CD1c-positive myeloid dendritic cell (primary cell): ENCODE measurements at regions not wholly inside any gene's neighbourhood (a gene's known extent, or its start where the extent isn't known, plus 50 kb on each side); places are given as distances from the start of the nearest gene placed in this dataset.
"Not testable (repeated sequence)": the region's sequence is repeated elsewhere in the genome, so short reads cannot be mapped to it uniquely, and the experiment has no call there.

Experiments
- DNase-seq: peaks from one replicate; pipeline ENCODE4 v3.0.0-alpha.2; 2016; ENCODE audit errors: extremely low spot score

DNA sequence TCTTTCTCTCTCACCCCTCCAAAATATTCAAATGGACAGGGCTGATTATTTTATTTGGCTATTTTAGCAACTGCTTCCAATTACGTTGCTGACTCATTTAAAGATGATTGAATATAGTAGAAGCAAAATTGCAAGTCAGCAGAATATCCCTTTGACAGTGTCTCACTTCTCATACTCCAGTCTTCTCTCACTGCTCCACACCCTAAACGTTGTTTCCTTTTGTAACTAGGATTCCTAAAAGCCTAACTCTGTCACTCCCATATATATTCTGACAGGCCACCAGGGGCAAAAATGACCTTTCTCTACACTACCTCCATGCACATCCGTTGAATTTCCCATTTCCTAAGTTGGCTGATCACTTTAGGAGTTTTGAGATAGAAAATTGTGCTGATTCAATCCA lies 351.1 kb downstream of the RND3 start:
- DNase-seq, result no peak

DNA sequence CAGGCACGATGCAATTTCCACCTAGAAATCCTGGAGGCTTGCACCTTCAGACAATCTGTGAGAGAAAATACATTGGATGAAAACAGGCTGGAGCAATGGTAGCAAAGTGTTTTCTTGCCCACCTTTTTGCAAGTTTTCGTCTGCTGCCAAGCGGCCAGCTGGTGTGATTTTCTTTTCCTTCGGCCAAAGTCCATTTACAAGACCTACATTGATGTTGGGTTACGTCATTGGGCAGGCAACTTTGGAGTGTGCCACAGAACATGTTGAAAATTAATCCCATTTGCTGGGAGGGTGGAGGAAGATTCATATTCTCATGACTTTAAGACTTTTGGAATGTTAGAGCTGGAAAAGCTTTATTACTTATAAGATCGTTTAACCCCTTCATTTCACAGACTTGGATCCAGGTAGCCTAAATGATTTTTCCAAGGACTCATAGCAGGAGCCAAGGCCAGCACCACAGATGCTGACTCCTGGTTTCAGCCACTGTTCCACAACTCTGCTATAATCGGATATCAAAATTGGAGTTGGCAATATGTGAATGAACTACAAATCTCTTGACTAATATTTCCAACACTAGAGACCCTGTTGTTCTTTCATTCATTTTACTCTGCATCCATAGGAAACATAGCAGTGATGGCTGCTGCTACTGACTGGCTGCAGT lies 352.1 kb downstream of the RND3 start:
- no peak for DNase-seq

DNA sequence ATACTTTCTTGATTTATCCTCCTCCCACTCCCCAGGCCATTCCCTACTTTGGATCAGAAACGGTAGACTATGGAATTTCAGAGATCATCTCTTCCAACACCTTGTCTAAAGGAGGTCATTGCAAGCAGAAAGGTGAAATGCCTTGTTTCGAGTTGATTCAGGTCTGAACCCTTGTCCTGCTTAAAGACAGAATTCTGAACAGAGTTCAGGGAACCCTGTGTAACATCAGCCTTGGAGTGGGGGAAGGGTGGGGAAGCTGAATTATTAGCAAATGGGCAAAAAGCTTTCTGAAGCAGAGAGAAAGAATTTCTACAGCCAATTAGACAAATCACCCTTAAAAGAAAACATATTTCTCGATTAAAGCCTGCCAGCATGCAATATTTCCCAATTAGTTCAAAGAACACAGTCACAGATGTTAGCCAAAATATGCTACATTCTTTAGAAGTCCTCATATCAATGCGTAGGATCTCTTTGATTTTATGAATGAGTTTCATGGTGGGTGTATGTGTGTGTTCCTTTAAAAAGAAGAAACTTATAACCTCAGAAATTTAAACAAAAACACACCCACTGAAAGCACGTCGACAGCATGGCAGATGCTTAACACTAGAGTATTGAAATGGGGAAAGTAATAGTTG lies 353.1 kb downstream of the RND3 start:
- no peak for DNase-seq

DNA sequence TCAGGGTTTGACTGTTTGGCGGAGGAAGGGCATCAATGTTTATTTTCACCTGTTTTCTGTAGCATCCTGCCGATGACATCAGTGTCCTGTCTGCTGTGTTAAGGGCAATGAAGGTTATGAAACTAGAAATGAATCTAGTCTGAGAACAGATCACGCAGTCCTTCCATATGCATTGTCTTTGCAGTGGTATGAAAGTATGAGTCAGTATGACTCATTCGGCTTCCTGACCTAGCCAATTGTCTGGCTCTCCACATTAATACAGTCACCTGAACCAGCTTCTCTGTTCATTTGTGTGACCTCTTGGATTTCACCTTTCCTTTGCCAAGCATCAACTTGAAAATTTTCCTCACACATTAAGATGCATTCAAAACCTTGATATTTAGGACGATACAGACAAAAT lies 353.8 kb downstream of the RND3 start:
- no peak for DNase-seq

DNA sequence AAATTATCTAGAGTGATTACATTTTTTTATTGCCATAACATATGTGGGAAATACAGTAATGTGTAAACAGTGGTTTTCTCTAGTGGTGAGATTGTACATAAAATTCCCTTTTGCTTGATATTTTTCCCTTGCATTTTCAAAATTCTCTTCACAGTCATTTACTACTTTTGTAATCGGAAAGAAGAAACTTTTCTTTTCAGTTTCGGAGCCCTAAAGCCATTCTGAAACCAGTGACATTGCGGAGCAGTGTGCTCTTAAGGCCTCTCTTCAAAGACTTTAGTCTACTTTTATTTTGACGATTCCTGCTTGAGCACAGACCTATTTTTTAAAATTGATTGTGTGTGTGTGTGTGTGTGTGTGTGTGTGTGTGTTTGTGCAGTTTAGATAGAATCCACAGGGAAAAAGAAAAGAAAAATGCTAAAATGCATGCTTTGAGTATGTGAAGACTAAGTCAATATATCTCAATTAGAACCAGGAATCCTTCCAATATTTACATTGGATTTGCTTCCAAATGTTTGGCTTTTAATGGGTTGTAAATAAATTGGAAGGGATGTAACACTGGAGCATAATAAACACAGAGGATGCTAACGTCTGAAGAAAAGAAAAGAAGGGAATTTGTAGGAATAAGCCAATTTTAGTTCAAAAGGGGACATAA lies 357.4 kb downstream of the RND3 start:
- DNase-seq, result no peak

DNA sequence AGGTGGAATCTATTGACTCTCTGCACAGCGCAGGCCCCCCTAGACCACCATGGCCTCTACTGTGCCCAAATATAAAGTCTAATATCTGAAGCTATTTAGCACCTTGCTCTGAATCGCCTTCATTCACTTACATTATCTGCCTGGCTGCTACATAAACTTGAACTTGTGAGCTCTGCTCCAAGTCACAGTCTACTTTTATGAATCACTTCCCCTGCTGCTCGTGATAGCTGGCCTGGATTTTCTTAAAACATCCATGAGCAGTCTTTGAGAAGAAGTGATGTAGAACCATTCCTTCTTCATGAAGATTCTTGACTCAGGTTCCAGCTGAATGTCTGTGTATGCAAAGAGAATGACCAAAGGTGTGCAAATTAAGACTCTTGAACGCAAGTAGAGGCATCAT lies 359.5 kb downstream of the RND3 start:
- no peak for DNase-seq

DNA sequence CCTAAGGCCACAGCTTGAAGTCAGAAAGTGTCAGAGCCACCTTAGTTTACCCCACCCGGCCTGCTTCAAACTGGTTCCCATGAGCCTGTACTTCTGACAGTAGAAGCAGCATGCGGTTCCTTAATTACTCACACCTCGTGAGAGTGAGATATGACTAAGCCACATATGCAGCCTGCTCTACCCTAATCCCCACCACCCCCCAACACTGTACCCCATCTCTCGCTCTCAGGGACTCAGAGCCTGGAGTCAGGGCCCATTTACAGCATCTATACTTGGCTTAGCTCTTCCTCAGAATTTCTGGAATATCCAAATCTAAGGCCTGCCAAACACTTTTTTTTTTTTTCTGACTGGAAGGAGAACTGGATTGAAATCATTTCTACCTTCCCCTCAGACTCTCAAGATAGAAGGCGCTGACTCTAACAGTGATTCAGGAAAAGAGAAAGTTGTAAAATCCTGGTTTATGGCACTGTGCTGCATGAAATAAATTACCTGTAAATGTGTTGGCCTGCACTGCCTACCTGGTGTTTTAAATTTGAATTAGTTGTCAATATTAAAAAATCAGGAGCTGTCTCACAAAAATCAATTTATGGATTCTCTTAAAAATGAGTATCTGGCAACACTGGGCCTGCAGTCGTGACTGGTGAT lies 360.0 kb downstream of the RND3 start:
- DNase-seq, result no peak

DNA sequence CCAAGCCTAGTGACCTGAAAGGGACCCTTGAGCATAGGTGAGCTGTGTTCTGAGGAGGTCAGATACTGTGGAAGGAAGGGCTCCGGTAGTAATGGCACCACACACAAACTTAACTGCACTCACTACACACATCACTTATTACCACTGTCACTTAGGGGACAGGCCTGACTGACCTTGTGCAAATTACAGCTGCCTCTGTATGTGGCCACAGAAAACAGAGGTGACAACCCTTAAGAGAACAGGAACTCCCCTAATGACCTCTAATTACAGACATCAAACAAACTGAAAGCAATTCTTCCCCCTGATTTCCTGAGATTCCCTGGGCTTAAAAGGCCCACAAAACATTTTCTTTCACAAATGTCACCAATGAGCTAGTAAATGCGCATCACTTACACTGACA lies 360.6 kb downstream of the RND3 start:
- no peak for DNase-seq

DNA sequence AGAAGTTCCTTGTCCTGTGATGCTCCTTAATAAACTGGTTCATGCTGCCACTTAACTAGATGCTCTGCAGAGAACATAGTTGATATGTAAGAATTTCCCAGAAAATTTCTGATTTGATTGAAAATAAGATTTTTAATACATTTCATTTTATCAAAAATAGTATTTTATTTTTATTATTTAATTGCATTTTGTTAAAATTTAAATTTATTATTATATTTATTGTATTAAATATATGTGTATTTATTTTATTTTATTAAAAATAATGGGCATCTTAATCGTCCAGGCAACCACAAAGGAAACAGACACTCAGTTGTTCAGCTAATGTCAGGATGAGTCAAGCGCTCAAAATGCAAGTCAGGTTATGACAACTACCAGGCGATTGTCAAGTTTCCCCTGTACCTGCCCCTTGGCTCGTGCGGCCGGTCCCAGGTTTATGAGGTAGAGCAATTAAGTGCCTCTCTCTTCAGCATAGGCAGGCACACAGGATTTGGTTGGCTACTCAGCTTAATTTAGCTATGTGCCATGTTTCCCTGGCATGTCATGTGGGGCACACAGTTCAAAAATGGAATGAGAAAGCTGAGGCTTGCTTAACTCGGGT lies 361.2 kb downstream of the RND3 start:
- no peak for DNase-seq

DNA sequence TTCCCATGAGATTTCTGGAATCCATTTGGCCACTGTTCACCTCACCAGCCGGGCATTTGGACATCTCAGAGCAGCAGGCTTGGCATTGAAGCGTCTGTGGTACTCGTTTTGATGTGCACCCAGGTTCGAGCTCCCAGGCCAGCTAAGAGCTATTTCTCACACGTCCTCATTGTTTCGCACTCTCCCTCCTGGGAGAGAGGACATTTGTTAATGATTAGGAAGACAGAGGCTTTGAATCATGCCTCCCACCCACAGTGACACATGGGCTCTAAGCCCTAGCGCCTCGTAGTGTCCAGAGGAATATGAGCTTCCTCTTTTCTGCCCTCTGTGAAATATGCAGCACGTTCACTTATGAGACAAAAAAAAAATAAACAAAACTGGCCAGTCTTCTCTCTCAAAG lies 361.8 kb downstream of the RND3 start:
- no peak for DNase-seq

DNA sequence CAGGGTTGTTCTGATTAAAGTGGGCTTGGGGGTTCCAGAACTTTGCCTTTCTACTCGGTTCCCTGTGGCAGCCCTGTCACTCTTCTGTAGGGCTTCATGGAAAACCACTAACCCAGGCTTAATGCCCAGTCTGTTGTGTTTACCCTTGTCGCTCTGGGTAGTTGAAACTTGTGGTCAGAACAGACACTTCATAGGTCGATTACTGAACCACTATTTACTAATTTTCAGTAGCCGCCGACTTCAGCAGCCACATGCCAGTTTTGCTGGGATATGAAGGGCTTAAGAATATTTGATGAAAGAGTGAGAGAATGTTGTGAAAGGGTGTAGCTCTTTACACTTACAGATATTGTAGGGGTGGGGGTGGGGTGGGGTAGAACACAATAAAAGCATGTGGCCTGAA lies 362.3 kb downstream of the RND3 start:
- no peak for DNase-seq

DNA sequence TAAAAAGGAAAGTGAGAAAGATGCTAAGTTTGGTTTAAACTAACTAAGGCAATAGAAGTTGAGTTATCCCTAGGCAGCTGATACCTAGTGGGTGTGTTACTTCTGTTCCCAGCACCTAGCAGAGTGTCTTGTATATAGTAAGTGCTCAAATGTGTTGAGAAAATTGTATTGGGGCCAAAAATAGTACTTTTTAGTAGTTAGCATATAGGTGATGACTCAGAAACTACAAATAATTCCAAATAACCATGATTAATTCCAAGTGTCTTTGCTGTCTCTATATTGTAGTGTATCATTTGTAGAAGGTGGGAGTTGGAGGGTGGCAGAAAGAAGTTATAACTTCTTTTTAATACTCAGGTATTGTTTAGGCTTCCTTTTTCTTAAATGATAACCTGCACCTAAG lies 362.7 kb downstream of the RND3 start:
- DNase-seq, result no peak

DNA sequence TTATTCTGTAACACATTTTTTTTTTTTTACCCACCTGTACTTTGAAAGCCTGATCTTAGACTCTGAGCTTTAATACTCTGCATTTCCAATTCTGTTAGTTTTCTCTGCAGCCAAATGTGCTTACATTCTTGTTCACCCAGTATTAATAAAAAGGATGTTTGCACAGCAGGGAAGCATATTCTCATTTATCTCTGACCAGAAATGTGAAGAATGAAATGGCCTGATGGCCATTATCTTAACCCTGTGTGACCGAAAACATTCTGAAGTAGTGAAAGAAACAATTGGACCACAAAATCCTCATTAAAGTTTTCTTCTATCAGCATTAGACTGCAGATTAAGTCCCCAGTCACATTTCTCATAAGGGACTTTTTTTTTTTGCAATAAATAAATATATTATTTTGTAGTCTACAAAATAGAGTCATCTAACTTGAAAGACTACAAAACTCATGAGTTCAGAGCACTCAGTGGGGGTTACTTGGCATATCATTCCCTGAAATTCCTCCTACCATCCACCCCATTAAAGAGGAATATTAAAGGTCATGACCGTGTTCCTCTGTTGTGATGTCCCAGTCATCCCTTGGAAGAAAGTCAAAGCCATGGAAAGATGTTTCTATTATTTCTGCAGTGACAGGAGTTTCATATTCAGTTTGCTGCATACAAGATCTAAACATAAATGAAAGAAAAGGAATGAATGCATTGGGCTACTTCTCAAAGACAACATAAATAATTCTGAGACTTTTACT lies 364.4 kb downstream of the RND3 start:
- DNase-seq, result no peak

DNA sequence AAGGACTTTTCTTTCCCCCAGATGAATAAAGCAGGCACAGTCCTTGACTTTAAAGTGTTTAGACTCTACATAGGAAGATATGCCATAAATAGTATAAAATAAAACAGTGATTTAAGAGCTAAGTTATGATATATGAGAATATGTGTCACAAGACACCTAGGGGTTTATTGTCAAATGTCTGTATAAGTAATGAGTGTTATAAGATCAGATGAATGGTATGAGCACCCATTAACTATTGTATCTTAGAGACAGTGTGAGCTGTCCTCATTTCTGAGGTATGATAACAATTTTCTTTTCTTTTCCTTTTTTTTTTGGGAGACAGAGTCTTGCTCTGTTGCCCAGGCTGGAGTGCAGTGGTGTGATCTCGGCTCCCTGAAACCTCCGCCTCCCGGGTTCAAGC lies 365.3 kb downstream of the RND3 start:
- DNase-seq, result no peak

DNA sequence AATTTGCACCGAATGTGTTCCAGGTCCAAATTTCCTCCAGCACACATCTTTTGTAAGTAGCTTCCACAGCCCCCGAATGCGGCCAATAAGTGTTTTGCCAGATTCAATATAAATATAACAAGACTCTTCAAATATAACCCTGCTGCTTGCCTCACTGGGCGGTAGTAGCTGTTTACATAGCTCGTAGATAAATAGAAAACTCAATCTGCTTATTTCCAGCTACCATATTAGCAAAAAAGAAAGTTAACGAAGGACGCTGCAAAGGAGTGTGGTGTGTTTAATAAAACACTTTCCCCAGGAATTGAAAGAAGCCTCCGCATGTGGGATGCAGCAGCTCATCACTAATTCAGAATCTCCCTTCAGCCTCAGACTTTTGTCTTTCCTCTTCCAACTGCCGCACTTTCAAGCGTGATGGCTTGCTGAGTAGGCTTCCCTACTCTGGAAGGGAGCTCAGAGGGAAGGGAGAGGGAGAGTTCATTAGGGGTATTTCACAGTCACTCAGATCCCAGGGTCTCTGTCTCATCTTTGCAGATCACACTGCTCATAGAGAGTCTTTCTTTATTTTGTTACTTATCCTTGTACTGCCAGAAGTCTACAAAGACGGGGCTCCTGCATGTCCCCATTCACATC lies 367.0 kb downstream of the RND3 start:
- no peak for DNase-seq

DNA sequence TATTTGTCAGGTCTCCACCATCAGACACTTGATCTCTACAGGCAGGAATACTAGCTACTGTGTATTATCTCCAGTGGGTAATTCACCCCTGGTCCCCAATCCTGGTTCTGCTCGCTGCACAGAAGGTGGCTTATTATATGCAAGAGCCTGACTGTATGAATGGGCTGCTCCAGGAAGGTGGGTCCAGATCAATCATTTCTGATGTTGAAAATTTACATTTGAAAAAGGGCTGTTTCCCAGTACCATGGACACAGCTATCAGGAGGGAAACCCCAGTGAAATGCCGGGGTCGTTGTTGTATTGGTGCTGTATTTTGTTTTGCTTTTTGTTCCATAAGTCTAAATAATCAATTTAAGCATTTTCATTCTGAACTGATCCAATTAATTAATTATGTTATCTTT lies 367.6 kb downstream of the RND3 start:
- no peak for DNase-seq

DNA sequence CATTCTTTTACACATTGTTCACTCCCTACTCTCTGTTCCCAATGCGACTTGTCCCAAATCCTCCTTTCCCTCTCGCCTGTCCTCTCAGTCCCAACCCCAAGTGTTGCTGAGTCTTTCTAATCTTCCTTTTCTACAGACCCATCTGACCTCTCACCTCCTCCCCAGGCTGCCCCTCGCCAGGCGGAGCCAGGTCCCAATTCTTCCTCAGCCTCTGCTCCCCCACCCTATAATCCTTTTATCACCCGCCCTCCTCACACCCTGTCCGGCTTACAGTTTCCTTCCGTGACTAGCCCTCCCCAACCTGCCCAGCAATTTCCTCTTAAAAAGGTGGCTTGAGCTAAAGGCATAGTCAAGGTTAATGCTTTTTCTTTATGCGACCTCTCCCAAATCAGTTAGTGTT lies 373.4 kb downstream of the RND3 start:
- not testable (repeated sequence) for DNase-seq

DNA sequence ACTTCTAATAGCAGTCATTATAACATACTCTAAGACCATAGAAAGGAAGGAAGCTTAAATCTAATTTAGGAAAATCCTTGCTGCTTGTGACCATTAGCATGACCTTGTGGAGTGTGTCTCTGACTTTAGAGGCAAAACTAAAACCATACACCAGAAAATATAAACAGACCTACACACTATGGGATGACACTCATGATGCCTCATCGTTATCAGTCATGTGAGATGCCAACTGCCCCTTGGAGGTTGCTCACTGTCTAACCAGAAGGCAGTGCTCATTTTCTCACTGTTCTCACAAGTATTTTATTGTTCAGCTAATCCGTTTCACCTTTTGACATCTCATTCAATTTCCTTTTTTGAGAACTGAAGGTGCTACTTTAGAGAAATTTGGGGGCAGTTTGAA lies 376.9 kb downstream of the RND3 start:
- no peak for DNase-seq

DNA sequence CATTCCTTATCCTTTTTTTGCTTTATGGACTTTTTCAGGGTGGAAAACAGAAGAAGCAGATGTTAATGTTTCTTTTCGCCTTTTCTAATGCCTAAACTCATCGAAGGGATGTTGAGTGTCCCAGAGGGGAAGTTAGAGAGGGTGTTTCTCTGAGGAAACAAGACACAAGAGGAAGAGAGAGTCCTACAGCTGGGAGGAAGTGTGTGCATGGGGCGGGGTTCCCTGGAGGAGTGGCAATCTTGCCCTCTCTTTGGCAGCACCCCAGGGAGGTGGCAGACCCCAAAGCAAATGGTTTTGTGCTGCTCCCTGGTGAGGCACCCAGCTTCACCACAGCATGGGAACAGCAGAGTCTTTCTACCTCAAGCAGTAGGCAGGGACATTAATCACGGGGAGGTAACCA lies 377.6 kb downstream of the RND3 start:
- no peak for DNase-seq

DNA sequence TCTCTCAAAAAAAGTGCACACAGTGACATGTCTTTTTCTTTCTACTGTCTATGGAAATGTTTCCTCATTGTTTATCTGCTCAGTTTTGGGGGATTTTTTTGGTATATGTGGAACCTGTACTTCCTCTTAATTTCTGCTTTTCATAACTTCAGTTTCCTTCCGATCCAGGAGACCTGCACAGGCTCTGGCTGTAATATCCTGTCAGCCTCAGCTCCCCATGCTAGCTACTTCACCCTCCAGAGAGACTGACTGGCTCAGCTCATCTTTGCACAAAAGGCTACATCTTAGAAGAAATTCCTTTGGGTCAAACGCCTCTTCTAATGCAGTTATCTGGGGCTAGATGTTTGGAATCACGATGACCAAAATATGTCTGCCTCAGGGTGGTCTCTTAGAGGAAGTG lies 378.4 kb downstream of the RND3 start:
- no peak for DNase-seq

DNA sequence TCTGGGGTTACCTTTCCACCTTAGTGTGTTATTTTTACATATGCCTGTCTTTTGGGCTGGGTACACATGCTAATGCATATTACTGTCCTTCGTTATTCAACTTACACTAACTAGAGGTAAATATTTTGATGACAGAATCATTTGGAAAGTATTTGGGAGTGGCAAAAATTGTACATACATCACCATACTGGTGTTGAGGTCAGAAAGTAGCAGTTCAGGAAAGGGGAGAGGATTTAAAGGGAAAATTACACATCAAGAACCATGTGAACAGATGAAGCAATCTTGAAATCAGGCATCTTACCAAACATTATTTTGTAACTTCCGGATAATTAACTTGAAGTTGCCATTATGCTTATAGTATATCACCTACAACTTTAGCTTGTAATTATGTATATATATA lies 379.7 kb downstream of the RND3 start:
- no peak for DNase-seq
